ENCODE measurements at regions not wholly inside any gene's neighbourhood (a gene's known extent, or its start where the extent isn't known, plus 50 kb on each side); places are given as distances from the start of the nearest gene placed in this dataset.
"Not testable (repeated sequence)": the region's sequence is repeated elsewhere in the genome, so short reads cannot be mapped to it uniquely, and the experiment has no call there.

DNA sequence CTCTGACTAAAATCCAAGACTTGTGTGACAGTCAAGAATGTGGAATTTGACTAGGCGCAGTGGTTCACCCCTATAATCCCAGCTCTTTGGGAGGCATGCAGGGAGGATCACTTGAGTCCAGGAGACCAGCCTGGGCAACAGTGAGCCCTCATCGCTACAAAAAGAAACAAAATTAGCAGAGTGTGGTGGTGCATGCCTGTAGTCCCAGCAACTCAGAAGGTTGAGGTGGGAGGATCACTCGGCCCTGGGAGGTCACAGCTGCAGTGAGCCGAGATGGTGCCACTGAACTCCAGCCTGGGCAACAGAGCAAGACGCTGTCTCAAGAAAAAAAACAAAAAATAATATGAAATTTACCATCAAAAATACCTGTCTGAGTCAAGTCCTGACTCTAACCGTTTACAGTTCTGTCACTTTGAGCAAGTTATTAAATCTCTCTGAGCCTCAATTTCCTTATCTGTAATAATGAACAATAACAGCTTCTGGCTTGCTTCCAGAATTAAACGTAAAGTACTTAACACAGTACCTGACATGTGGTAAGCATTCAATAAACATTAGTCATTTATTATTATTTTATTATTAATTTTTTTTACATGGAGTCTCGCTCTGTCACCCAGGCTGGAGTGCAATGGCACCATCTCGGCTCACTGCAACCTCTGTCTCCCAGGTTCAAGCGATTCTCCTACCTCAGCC, 204.6 kb upstream of the TSC22D1 start:
- DNase-seq = no peak

DNA sequence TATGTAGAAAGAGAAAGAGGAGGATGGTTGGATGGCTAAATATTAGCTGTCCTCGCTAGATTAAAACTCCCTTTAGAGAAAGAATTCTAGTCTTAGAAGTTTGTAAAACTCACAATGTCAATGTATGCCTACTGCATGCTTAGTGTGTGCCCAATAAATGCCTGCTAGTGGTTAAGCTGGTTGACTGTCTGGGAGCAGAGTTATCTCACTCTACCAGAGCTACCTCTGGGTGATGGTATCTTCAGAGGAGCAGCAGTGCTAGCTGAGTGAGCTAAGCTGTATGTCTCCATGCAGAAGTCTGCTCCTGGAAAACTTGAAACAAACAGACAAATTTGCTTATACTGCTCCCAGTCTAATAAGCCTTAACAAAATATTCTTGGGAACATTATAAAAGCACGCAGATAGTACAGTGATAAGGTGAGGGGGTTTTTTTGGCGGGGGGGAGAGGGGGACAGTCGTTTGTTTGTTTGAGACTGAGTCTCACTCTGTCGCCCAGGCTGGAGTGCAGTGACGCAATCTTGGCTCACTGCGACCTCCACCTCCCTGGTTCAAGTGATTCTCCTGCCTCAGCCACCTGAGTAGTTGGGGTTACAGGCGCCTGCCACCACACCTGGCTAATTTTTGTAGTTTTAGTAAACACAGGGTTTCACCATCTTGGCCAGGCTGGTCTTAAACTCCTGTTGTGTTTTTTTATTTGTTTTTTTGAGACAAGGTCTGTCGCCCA, 202.8 kb upstream of the TSC22D1 start:
- DNase-seq = no peak

DNA sequence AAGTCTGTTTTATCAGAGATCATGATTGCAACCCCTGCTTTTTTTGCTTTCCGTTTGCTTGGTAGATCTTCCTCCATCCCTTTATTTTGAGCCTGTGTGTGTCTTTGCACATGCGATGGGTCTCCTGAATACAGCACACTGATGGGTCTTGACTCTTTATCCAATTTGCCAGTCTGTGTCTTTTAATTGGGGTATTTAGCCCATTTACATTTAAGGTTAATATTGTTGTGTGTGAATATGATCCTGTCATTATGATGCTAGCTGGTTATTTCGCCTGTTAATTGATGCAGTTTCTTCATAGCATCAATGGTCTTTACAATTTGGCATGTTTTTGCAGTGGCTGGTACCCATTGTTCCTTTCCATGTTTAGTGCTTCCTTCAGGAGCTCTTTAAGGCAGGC, 199.2 kb upstream of the TSC22D1 start:
- DNase-seq = not testable (repeated sequence)

DNA sequence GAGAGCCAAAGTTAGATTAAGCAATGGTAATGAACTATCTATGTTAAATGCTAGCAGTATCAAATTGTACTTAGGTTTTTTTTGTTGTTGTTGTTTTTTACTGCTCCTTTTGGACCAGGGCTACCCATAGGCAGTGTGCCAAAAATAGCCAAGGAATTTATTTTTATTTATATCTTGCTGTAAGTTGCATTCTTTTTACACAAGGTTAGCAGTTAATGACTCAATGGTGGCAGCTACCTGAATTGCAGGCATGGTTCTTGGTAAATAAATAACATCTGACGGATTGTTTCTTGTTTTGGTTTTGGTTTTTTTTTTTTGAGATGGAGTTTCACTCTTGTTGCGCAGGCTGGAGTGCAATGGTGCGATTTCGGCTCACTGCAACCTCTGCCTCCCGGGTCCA, 194.8 kb upstream of the TSC22D1 start:
- no peak for DNase-seq

DNA sequence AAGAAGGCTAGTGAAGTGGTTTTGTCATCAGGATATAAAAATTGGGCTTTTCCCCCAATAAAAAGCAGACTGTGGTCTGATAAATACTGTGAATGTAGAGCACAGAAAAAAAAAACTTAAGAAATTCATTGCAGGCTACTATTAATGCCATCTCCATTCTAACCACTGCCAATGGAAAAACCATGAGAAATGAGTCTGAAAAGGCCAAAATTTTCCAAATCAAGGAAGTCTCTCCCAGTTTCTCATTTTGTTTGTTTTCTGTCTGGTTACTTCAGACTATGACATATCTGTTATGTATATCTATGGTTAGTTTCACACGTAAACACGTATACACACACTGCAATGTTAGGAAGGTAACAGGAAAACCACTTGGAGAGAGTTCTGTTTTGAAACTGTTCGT, 193.6 kb upstream of the TSC22D1 start:
- DNase-seq = no peak

- DNase-seq = no peak
Measured at GRCh38 chr13:44768775-44769581, 192.8 kb upstream of the TSC22D1 start.

DNA sequence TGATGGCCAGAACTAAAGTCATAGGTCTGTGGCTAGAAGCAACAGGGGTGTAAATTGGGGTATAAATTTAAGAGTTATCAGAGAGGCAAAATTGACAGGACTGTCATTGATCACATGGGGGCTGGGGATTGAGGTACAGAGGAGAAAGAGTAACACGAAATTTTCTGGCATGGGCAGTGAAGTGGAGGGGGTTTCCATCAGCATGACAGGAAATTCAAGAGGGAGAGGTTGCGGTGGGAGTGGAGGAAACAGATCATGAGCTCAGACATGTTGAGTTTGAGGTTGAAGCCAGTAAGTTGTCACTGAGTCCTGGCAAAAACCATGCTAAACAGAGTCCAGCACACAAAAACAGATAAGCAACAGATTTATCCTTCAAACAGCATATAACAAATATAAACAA, 192.1 kb upstream of the TSC22D1 start:
- no peak for DNase-seq

- DNase-seq = no peak
Measured at GRCh38 chr13:44765001-44765471, 188.9 kb upstream of the TSC22D1 start.

GRCh38 chr13:44764302-44764692, 188.2 kb upstream of the TSC22D1 start:
- no peak for DNase-seq

GRCh38 chr13:44763615-44764301, 187.6 kb upstream of the TSC22D1 start:
- DNase-seq = no peak

GRCh38 chr13:44762911-44763310, 186.8 kb upstream of the TSC22D1 start:
- no peak for DNase-seq

- DNase-seq = no peak
Measured at GRCh38 chr13:44760434-44760833, 184.3 kb upstream of the TSC22D1 start.

- DNase-seq = no peak
Measured at GRCh38 chr13:44759384-44760360, 183.5 kb upstream of the TSC22D1 start.

GRCh38 chr13:44758630-44759383, 182.7 kb upstream of the TSC22D1 start:
- DNase-seq = peak; percentile 84

DNA sequence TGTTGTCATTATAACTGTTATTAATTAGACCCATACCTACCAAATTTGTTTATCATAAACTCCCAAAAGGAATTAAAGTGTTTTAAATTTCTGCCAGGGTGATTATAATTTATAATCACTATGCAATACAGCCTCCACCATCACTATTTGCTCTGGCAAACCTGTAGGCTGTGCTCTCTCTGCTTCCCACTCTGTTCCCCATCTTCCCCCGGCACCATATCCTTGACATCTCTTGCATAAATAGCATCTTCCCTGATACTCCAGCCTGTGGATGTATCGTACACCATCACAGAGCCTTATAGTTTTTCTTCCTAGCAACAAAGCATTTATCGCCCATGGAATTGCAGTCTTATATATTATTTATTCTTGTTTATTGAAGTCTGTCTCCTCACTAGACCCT, 181.5 kb upstream of the TSC22D1 start:
- no peak for DNase-seq

- DNase-seq = no peak
Measured at GRCh38 chr13:44756276-44756810, 180.2 kb upstream of the TSC22D1 start.

DNA sequence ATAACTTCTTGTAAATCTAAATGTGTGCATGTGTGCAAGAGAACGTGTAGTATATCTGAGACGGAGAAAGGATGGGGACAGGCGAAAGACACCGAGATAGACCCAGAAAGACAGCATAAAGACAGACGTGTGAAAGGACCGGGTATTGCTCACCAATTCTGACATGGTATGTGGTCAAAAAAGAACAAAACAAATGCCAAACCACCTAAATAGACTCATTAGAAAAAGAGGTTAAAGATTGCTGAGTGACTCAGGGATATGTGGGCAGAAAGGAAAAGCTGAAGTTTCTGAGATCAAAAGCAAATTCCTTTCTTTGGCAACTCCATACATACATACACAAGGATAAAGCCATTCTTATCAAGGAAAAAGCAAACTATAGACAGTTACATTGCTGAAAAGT, 179.7 kb upstream of the TSC22D1 start:
- no peak for DNase-seq

GRCh38 chr13:44752164-44752563, 176.0 kb upstream of the TSC22D1 start:
- no peak for DNase-seq

DNA sequence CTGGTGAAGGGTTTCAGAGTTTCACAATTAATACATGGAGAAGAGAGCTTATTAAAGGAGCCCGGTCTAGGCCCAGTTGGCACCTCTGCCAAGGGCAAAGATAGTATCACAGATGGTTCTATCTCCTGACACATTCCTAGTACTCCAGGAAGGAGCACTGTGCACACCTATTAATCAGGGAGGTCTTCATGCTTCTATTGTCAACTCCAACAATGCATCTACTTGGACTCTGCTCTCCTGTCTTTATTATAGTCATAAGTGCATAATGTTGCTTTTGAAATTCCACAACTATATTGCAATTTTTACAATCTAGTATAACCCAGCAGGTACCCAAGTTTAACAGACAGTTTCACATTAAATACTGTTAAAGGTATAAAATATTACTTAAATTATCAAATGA, 174.5 kb upstream of the TSC22D1 start:
- DNase-seq = no peak

DNA sequence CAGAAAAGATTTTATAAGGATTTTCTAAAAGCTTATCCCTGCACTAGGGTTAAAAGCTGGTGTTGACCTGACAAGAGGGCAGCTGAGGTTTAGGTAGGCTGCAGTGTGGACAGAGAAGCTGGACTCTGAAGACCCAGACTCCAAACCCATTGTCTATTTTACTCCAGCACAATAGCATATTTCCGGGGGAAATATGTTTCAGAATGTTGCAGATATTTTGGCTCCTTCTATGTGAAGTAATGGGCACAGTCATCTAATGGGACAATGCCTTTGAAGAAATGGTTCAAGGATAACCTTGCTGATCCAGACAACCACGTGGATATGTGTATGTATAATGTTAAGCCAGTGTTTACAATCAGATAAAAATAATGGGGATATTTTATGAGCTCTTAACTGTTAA, 173.8 kb upstream of the TSC22D1 start:
- DNase-seq = no peak

DNA sequence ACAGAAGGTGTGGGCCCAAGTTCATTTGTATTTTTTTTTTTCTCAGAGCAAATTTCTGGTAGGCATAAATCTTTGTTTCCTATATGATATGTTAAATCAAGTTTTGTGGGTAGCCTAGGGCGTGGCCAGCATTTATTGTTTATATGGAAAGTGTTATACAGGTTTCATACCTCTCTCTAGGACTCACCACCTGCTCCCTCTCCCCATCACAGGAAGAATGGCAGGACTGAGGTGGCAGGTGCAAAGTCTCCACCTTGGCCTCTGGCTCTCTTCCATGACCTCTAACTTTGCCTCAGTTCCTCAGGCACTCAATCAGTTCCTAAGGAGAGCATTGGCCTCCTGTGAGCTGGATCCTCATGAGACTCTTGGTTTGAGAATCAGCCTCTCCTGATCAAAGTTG, 172.3 kb upstream of the TSC22D1 start:
- no peak for DNase-seq
